ENCODE measurements at regions not wholly inside any gene's neighbourhood (a gene's known extent, or its start where the extent isn't known, plus 50 kb on each side); places are given as distances from the start of the nearest gene placed in this dataset.

DNA sequence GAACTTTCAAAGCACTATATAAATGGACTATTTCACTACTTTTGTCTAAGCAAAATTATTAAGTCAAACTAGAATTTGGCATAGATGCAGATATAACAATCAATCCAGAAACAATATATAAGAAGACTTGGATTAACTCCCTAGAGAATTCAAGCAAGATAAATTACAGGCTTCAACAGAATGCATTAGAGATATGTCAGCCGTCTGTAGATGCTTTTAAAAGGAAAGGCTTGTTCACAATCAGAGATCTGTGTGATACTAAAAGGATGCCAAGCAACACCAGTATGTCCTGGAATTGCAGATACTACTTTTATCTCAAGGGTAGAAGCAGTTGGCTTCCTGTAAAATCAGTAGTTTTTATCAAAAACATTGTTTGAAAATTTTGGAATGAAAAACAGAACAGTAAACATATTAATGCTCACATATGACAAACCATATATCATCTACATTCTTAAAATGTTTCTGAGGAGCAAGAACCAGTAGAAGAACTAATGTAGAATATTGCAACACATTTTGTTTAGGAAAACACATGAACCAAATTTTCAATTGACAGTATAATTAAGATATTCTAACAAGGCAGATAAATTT, 947.9 kb upstream of the LRRN3 start:
- no peak for TF ChIP-seq CTCF (IDR thresholded peaks at IDR 0.05; ENCODE audit: borderline replicate concordance, extremely low read depth, insufficient read depth)
- Histone ChIP-seq H3K27ac (ENCODE audit: low read depth in 2 of 2, low read length in 2 of 2) (no peak overlapping the region), H3K36me3 (ENCODE audit: control insufficient read depth in 2 of 3, insufficient read depth in 3 of 3, low read length in 3 of 3) (no peaks in the 10 kb centered on the region), H3K27me3 (ENCODE audit: control insufficient read depth, insufficient read depth, low read length) (no peaks in the 10 kb centered on the region), H3K4me3 (ENCODE audit: low read length in 3 of 3) (no peak overlapping the region), H3K9me3 (ENCODE audit: control insufficient read depth in 2 of 3, insufficient read depth in 1 of 3, low read length in 3 of 3) (no peaks in the 10 kb centered on the region), H3K4me1 (ENCODE audit: control insufficient read depth in 2 of 3, insufficient read depth in 2 of 3, low read depth in 1 of 3, low read length in 3 of 3) (no peaks in the 10 kb centered on the region), H3K9ac (ENCODE audit: low read length in 3 of 3) (no peak overlapping the region)
- no peak for FAIRE-seq
- intact Hi-C loops (cut with DNase I) = no loop called here
- DNase-seq = no peak

- no peak for TF ChIP-seq CTCF (IDR thresholded peaks at IDR 0.05; ENCODE audit: borderline replicate concordance, extremely low read depth, insufficient read depth)
- Histone ChIP-seq H3K36me3 (ENCODE audit: control insufficient read depth in 2 of 3, insufficient read depth in 3 of 3, low read length in 3 of 3) (no peaks in the 10 kb centered on the region), H3K27ac (ENCODE audit: low read depth in 2 of 2, low read length in 2 of 2) (no peak overlapping the region), H3K9ac (ENCODE audit: low read length in 3 of 3) (no peak overlapping the region), H3K9me3 (ENCODE audit: control insufficient read depth in 2 of 3, insufficient read depth in 1 of 3, low read length in 3 of 3) (peaks cover 0 to 7% (median 0%) of the 10 kb centered on the region in 3 donors), H3K27me3 (ENCODE audit: control insufficient read depth, insufficient read depth, low read length) (no peaks in the 10 kb centered on the region), H3K4me3 (ENCODE audit: low read length in 3 of 3) (no peak overlapping the region), H3K4me1 (ENCODE audit: control insufficient read depth in 2 of 3, insufficient read depth in 2 of 3, low read depth in 1 of 3, low read length in 3 of 3) (no peaks in the 10 kb centered on the region)
- intact Hi-C loops (cut with DNase I) = no loop called here
- DNase-seq = no peak
- FAIRE-seq = no peak
These were observed 946.3 kb upstream of the LRRN3 start for GRCh38 chr7:110144599-110144998.

DNA sequence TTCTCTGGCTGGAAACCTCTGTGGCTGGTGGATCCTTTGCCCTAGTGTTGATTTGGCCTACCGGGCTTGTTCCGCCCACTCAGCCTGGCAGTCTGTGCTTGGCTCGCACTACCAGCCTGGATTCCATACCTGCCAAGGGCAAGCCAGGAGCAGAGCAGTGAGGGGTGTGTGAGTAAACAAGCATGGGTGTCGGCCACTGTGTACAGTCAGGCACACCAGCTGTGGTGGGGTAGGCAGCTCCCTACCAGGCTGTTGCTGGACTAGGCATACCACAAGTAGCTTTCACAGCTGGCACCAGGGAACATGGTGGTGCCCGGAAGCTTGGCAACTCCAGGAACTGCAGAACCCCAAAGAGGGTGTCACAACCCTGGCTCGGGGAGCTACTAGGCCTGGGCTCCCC, 942.9 kb upstream of the LRRN3 start:
- H3K27me3 ChIP-seq (ENCODE audit: control insufficient read depth, insufficient read depth, low read length) = no peaks in the 10 kb centered on the region
- H3K4me3 ChIP-seq (ENCODE audit: low read length in 3 of 3) = no peak overlapping the region
- FAIRE-seq (no peak), DNase-seq (peak in 1 of 5 donors; percentile 37)
- TF ChIP-seq CTCF (IDR thresholded peaks at IDR 0.05; ENCODE audit: borderline replicate concordance, extremely low read depth, insufficient read depth) = no peak
- no peaks in the 10 kb centered on the region for H3K4me1 ChIP-seq (ENCODE audit: control insufficient read depth in 2 of 3, insufficient read depth in 2 of 3, low read depth in 1 of 3, low read length in 3 of 3)
- no peak overlapping the region for H3K27ac ChIP-seq (ENCODE audit: low read depth in 2 of 2, low read length in 2 of 2)
- H3K9ac ChIP-seq (ENCODE audit: low read length in 3 of 3) = no peak overlapping the region
- intact Hi-C loops (cut with DNase I) = no loop called here
- H3K36me3 ChIP-seq (ENCODE audit: control insufficient read depth in 2 of 3, insufficient read depth in 3 of 3, low read length in 3 of 3) = no peaks in the 10 kb centered on the region
- peaks cover 0 to 7% (median 0%) of the 10 kb centered on the region in 3 donors for H3K9me3 ChIP-seq (ENCODE audit: control insufficient read depth in 2 of 3, insufficient read depth in 1 of 3, low read length in 3 of 3)

DNA sequence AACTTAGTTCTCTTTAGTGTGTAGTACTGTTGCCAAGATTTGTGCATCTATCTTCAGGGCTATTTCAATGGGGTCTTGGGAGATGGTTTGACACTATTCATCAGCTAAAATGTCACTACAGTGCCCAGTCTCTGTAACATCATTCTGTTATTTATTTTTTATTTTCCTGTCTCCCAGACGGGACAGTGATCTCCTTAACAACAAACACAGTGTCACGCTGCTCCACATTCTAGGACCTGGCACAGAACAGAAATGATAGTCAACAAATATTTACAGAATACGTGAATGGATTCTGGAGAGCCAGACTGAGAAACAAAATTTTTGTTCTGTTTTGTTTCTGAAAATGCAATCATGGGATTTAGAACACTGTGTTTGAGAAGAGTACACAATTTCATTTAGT, 937.7 kb upstream of the LRRN3 start:
- no peak overlapping the region for H3K4me3 ChIP-seq (ENCODE audit: low read length in 3 of 3)
- no peak overlapping the region for H3K27ac ChIP-seq (ENCODE audit: low read depth in 2 of 2, low read length in 2 of 2)
- no peaks in the 10 kb centered on the region for H3K27me3 ChIP-seq (ENCODE audit: control insufficient read depth, insufficient read depth, low read length)
- H3K9me3 ChIP-seq (ENCODE audit: control insufficient read depth in 2 of 3, insufficient read depth in 1 of 3, low read length in 3 of 3) = peaks cover 0 to 7% (median 0%) of the 10 kb centered on the region in 3 donors
- H3K36me3 ChIP-seq (ENCODE audit: control insufficient read depth in 2 of 3, insufficient read depth in 3 of 3, low read length in 3 of 3) = no peaks in the 10 kb centered on the region
- H3K4me1 ChIP-seq (ENCODE audit: control insufficient read depth in 2 of 3, insufficient read depth in 2 of 3, low read depth in 1 of 3, low read length in 3 of 3) = no peaks in the 10 kb centered on the region
- no peak for DNase-seq
- no peak for TF ChIP-seq CTCF (IDR thresholded peaks at IDR 0.05; ENCODE audit: borderline replicate concordance, extremely low read depth, insufficient read depth)
- no peak for FAIRE-seq
- intact Hi-C loops (cut with DNase I) = no loop called here
- H3K9ac ChIP-seq (ENCODE audit: low read length in 3 of 3) = no peak overlapping the region
